GM23248 (cell line): ENCODE measurements at regions not wholly inside any gene's neighbourhood (a gene's known extent, or its start where the extent isn't known, plus 50 kb on each side); places are given as distances from the start of the nearest gene placed in this dataset.

Experiments
- DNase-seq: peaks from one replicate; pipeline ENCODE4 v3.0.0-alpha.2; 2015
- H2AFZ ChIP-seq: fragments of 200-600 bp; sonication (generic); 2 replicates; pipeline ENCODE4 v1.6.1; 2016; ENCODE audit warnings: antibody characterized with exemption
- H3F3A ChIP-seq: fragments of 200-600 bp; sonication (generic); 2 replicates; pipeline ENCODE4 v1.6.1; 2016; ENCODE audit warnings: mild to moderate bottlenecking, antibody characterized with exemption, mixed run types; ENCODE audit not compliant: insufficient read depth
- H3K27ac ChIP-seq: fragments of 200-600 bp; sonication (generic); 2 replicates; pipeline ENCODE4 v1.5.1; 2016; ENCODE audit warnings: mild to moderate bottlenecking
- H3K27me3 ChIP-seq: fragments of 200-600 bp; sonication (generic); replicated peaks from 2 replicates; pipeline ENCODE4 v1.6.1; 2016; ENCODE audit warnings: mild to moderate bottlenecking; ENCODE audit not compliant: insufficient read depth
- H3K36me3 ChIP-seq: fragments of 200-600 bp; sonication (generic); 2 replicates; pipeline ENCODE4 v1.6.1; 2016; ENCODE audit warnings: low read depth, mild to moderate bottlenecking
- H3K4me1 ChIP-seq: fragments of 200-600 bp; sonication (generic); 2 replicates; pipeline ENCODE4 v1.6.1; 2016; ENCODE audit warnings: mild to moderate bottlenecking; ENCODE audit not compliant: insufficient read depth
- H3K4me2 ChIP-seq: fragments of 200-600 bp; sonication (generic); one replicate; pipeline ENCODE4 v1.6.1; 2016; ENCODE audit warnings: mild to moderate bottlenecking; ENCODE audit not compliant: unreplicated experiment
- H3K4me3 ChIP-seq: fragments of 200-600 bp; sonication (generic); 2 replicates; pipeline ENCODE4 v1.5.1; 2016; ENCODE audit warnings: mild to moderate bottlenecking
- H3K79me2 ChIP-seq: fragments of 200-600 bp; sonication (generic); 2 replicates; pipeline ENCODE4 v1.6.1; 2016; ENCODE audit warnings: mild to moderate bottlenecking; ENCODE audit not compliant: insufficient read depth
- H3K9ac ChIP-seq: fragments of 200-600 bp; sonication (generic); 2 replicates; pipeline ENCODE4 v1.6.1; 2016; ENCODE audit warnings: mild to moderate bottlenecking
- H3K9me2 ChIP-seq: fragments of 200-600 bp; sonication (generic); 2 replicates; pipeline ENCODE4 v1.6.1; 2016; ENCODE audit warnings: mixed run types, mild to moderate bottlenecking, moderate library complexity; ENCODE audit not compliant: insufficient read depth
- H3K9me3 ChIP-seq: fragments of 200-600 bp; sonication (generic); one replicate; pipeline ENCODE4 v1.6.1; 2017; ENCODE audit warnings: low read depth
- H4K20me1 ChIP-seq: fragments of 200-600 bp; sonication (generic); 2 replicates; pipeline ENCODE4 v1.6.0; 2016; ENCODE audit not compliant: insufficient read depth
- EZH2 ChIP-seq: fragments of 200-600 bp; sonication (generic); IDR thresholded peaks from 2 replicates; pipeline ENCODE4 v1.6.1; 2018; ENCODE audit warnings: antibody characterized with exemption, mild to moderate bottlenecking; ENCODE audit not compliant: insufficient read depth, poor library complexity, severe bottlenecking
- EZH2phosphoT487 ChIP-seq: fragments of 200-600 bp; sonication (generic); IDR thresholded peaks from 2 replicates; pipeline ENCODE4 v1.6.1; 2018; ENCODE audit warnings: antibody characterized with exemption, moderate library complexity, mild to moderate bottlenecking, low read depth; ENCODE audit not compliant: insufficient read depth
- WGBS, 2 experiments: methylation state at CpG; one replicate each; pipeline ENCODE4 v1.1.6; 2015 to 2017; ENCODE audit warnings: low lambda C conversion rate in 2 of 2, low coverage in 1 of 2; ENCODE audit errors: missing lambda C conversion rate in 2 of 2; 5-methylcytosine and 5-hydroxymethylcytosine counted together
- in situ Hi-C: fragments of 300-500 bp; cut with MboI; formaldehyde crosslinking; loops from 2 replicates; pipeline ENCODE4 v1.15.0; 2020

- Histone ChIP-seq H3F3A (no peaks in the 10 kb centered on the region), H3K27me3 (no peaks in the 10 kb centered on the region), H3K4me2 (no peak overlapping the region), H3K4me1 (no peaks in the 10 kb centered on the region), H3K79me2 (no peaks in the 10 kb centered on the region), H3K4me3 (no peak overlapping the region), H3K9me2 (no peaks in the 10 kb centered on the region), H3K9ac (no peak overlapping the region), H3K9me3 (no peaks in the 10 kb centered on the region), H3K36me3 (no peaks in the 10 kb centered on the region), H4K20me1 (no peaks in the 10 kb centered on the region), H2AFZ (no peak overlapping the region), H3K27ac (no peak overlapping the region)
- TF ChIP-seq EZH2phosphoT487 (no peak), EZH2 (no peak)
- WGBS, 2 experiments: 25 to 26% methylated on average over 3 of the region's 3 CpGs
- no peak for DNase-seq
- in situ Hi-C loops: no loop called here
Measured at GRCh38 chr4:56213543-56213942, 173.7 kb downstream of the AASDH start.

DNA sequence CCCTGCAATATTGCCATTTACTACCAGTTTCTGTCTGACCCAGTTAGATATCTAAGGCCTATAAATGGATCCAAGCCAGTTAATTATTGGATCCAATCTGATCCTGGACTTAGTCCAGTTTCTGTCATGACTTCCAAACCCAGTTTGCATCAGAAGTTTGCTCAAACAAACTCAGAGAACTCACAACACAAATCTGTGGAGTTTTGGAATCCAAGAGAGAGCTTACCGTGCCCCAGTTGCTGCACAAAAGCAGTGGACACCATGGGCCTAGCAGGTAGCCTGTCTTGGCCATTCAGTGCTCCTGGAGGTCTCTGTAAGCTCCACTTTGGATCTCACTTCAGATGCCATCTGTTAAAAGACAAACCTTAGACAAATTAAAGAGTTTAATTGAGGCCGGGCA is 174.5 kb downstream of the AASDH start:
- no peaks in the 10 kb centered on the region for H3K79me2 ChIP-seq
- no peaks in the 10 kb centered on the region for H3K4me1 ChIP-seq
- no peak for DNase-seq
- H2AFZ ChIP-seq: no peak overlapping the region
- H3K9ac ChIP-seq: no peak overlapping the region
- no peaks in the 10 kb centered on the region for H3K27me3 ChIP-seq
- in situ Hi-C loops: no loop called here
- TF ChIP-seq EZH2: no peak
- TF ChIP-seq EZH2phosphoT487: no peak
- no peak overlapping the region for H3K4me3 ChIP-seq
- no peaks in the 10 kb centered on the region for H3F3A ChIP-seq
- H3K9me3 ChIP-seq: no peaks in the 10 kb centered on the region
- H4K20me1 ChIP-seq: no peaks in the 10 kb centered on the region
- no peak overlapping the region for H3K4me2 ChIP-seq
- no peaks in the 10 kb centered on the region for H3K36me3 ChIP-seq
- 39 to 52% methylated on average over 2 of the region's 2 CpGs for WGBS, 2 experiments
- no peaks in the 10 kb centered on the region for H3K9me2 ChIP-seq
- H3K27ac ChIP-seq: no peak overlapping the region

DNA sequence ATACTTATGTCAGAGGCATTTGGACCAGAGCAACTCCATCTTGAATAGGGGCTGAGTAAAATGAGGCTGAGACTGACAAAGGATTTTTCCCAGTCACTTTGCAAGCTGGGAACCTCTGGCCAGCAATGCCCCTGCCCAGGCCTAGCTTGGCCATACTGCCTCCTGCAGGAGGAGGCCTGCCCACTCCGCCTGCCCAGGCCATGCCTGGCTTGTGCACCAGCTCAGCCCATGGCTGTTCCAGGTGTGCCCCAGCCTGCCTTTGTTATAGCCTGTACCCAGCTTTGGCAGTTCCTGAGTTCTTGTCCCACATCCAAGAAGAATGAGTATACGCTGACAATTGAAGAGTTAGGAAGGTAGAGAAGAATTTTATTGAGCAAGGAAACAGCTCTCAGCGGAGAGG is 176.1 kb downstream of the AASDH start:
- no peak overlapping the region for H3K4me3 ChIP-seq
- no peaks in the 10 kb centered on the region for H3K9me3 ChIP-seq
- H3K9me2 ChIP-seq: no peaks in the 10 kb centered on the region
- H3K9ac ChIP-seq: no peak overlapping the region
- H3K4me2 ChIP-seq: no peak overlapping the region
- no peak for DNase-seq
- no peak overlapping the region for H2AFZ ChIP-seq
- in situ Hi-C loops: no loop called here
- H3K27ac ChIP-seq: no peak overlapping the region
- no peaks in the 10 kb centered on the region for H3K4me1 ChIP-seq
- no peaks in the 10 kb centered on the region for H3F3A ChIP-seq
- no peaks in the 10 kb centered on the region for H4K20me1 ChIP-seq
- H3K27me3 ChIP-seq: no peaks in the 10 kb centered on the region
- no peak for TF ChIP-seq EZH2phosphoT487
- TF ChIP-seq EZH2: no peak
- WGBS, 2 experiments: 11 to 28% methylated on average over 3 of the region's 3 CpGs
- no peaks in the 10 kb centered on the region for H3K36me3 ChIP-seq
- H3K79me2 ChIP-seq: no peaks in the 10 kb centered on the region

- H3K36me3 ChIP-seq: no peaks in the 10 kb centered on the region
Measured at GRCh38 chr4:56210397-56210796, 176.9 kb downstream of the AASDH start.

DNA sequence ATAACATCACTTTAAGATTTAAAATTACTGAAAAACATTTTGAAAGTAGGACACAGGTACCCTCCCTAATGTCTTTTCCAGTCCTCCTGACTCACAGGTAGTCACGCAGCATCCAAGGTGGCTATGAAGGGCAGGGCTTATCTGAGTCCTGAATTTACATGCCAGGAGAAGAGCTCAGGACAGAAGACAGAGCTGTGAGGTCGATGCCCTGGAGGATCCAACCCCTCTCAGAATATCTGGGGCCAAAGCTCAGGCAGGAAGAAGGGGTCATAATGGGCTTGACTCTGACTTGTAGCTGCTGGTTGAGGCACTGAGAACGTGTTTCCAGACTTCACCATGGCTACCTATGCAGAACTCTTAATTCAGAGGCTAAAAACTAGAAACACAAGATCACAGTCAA is 177.5 kb downstream of the AASDH start:
- in situ Hi-C loops: no loop called here
- Histone ChIP-seq H3K9me2 (no peaks in the 10 kb centered on the region), H3K79me2 (no peaks in the 10 kb centered on the region), H3K4me1 (no peaks in the 10 kb centered on the region), H3K9me3 (no peaks in the 10 kb centered on the region), H3K27me3 (no peaks in the 10 kb centered on the region), H3K36me3 (no peaks in the 10 kb centered on the region), H3F3A (no peaks in the 10 kb centered on the region), H3K4me3 (no peak overlapping the region), H4K20me1 (no peaks in the 10 kb centered on the region), H3K27ac (no peak overlapping the region), H3K4me2 (no peak overlapping the region), H3K9ac (no peak overlapping the region), H2AFZ (no peak overlapping the region)
- WGBS, 2 experiments: 4 to 5% methylated on average over 3 of the region's 3 CpGs
- DNase-seq: no peak
- TF ChIP-seq EZH2 (no peak), EZH2phosphoT487 (no peak)

More at GRCh38 chr4:56210397-56210796, 176.9 kb downstream of the AASDH start:
- no peaks in the 10 kb centered on the region for H4K20me1 ChIP-seq
- no peak overlapping the region for H3K4me2 ChIP-seq
- no peak overlapping the region for H3K9ac ChIP-seq
- no peaks in the 10 kb centered on the region for H3K27me3 ChIP-seq
- no peak overlapping the region for H3K27ac ChIP-seq
- in situ Hi-C loops: no loop called here
- TF ChIP-seq EZH2phosphoT487: no peak
- no peaks in the 10 kb centered on the region for H3K4me1 ChIP-seq
- WGBS, 2 experiments: 0% methylated on average over 1 of the region's 1 CpG
- H3K4me3 ChIP-seq: no peak overlapping the region
- H3K79me2 ChIP-seq: no peaks in the 10 kb centered on the region
- no peak for DNase-seq
- no peaks in the 10 kb centered on the region for H3K9me2 ChIP-seq
- no peak overlapping the region for H2AFZ ChIP-seq
- no peaks in the 10 kb centered on the region for H3F3A ChIP-seq
- H3K9me3 ChIP-seq: no peaks in the 10 kb centered on the region
